ENCODE measurements at regions not wholly inside any gene's neighbourhood (a gene's known extent, or its start where the extent isn't known, plus 50 kb on each side); places are given as distances from the start of the nearest gene placed in this dataset.

DNA sequence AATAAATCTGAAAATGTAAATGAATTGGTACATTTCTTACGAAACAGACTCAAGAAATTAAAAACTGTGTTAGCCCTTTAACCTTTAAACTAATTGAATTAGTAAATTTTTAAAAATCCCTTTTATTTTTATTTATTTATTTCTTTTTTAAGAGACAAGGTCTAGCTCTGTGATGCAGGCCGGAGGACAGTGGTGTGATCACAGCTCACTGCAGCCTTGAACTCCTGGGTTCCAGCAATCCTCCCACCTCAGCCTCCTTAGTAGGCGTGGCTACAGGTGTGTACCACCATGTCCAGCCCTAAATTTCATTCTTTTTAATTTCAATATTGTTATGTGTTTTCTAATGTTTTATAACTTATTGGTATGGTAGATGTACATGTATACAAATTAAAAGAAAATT is 72.6 kb downstream of the MYEOV start:
- Histone ChIP-seq H3K18ac (ENCODE audit: insufficient read length, low read depth, low read length) (no peak overlapping the region), H3K4me1 (ENCODE audit: insufficient read depth, low read length) (no peaks in the 10 kb centered on the region), H3K56ac (ENCODE audit: insufficient read length, low read depth, low read length) (no peak overlapping the region), H3K23me2 (ENCODE audit: insufficient read length, low read depth, low read length, poor library complexity, severe bottlenecking) (no peaks in the 10 kb centered on the region), H4K5ac (ENCODE audit: insufficient read length, low read depth, low read length) (no peak overlapping the region), H2BK15ac (ENCODE audit: low read depth, low read length) (no peak overlapping the region), H4K91ac (ENCODE audit: insufficient read length, low read depth, low read length) (no peak overlapping the region), H2AFZ (ENCODE audit: low read length) (no peak overlapping the region), H3K4me2 (ENCODE audit: insufficient read depth, insufficient read length, low read length) (no peak overlapping the region), H3K9me3 (ENCODE audit: control insufficient read depth, low read depth, low read length) (no peaks in the 10 kb centered on the region), H3K4ac (ENCODE audit: low read depth, low read length) (no peak overlapping the region), H3K14ac (ENCODE audit: insufficient read depth, low read length) (no peak overlapping the region), H3K79me1 (ENCODE audit: insufficient read depth, low read depth, low read length, poor library complexity, severe bottlenecking) (no peaks in the 10 kb centered on the region), H2BK5ac (ENCODE audit: insufficient read length, low read length) (no peak overlapping the region), H3K27ac (ENCODE audit: insufficient read length, low read depth, low read length) (no peak overlapping the region), H3K9ac (ENCODE audit: extremely low read depth, insufficient read length, low read length) (no peak overlapping the region), H3K23ac (ENCODE audit: insufficient read length, low read depth, low read length) (no peak overlapping the region), H4K20me1 (ENCODE audit: control insufficient read depth, insufficient read depth, insufficient read length) (no peaks in the 10 kb centered on the region), H3K27me3 (ENCODE audit: insufficient read depth, low read length) (no peaks in the 10 kb centered on the region), H2BK20ac (ENCODE audit: low read depth, low read length, poor library complexity, severe bottlenecking) (no peak overlapping the region), H2BK12ac (ENCODE audit: insufficient read length, low read depth, low read length) (no peak overlapping the region), H2AK5ac (ENCODE audit: insufficient read length, low read length) (no peak overlapping the region), H4K8ac (replicated peaks; ENCODE audit: insufficient read length, low read depth, low read length) (no peak overlapping the region), H3K79me2 (ENCODE audit: insufficient read depth, low read length) (no peaks in the 10 kb centered on the region), H3T11ph (ENCODE audit: low read length) (no peak overlapping the region), H2BK120ac (ENCODE audit: low read depth, low read length, poor library complexity, severe bottlenecking) (no peak overlapping the region)
- Mint-ChIP-seq H3K9me3 (peaks cover 10 to 17% of the 10 kb centered on the region in 2 experiments; a peak in 3 of 5 replicates), H3K27ac (no peak overlapping the region), H3K27me3 (ENCODE audit: low read depth) (peaks cover 4% of the 10 kb centered on the region), H3K36me3 (ENCODE audit: insufficient read depth in 1 of 3, low read depth in 3 of 3) (peaks cover 0 to 15% (median 4%) of the 10 kb centered on the region in 3 experiments; a peak in 4 of 7 replicates), H3K4me1 (peaks cover 4 to 5% of the 10 kb centered on the region in 2 experiments; a peak in 3 of 4 replicates), H3K4me3 (no peak overlapping the region)
- peak; percentile 0 for DNase-seq
- WGBS (ENCODE audit: extremely low coverage, insufficient read length, low lambda C conversion rate), result no CpG with 5 or more reads among the region's 3 CpGs
- TF ChIP-seq, protein P1, sequence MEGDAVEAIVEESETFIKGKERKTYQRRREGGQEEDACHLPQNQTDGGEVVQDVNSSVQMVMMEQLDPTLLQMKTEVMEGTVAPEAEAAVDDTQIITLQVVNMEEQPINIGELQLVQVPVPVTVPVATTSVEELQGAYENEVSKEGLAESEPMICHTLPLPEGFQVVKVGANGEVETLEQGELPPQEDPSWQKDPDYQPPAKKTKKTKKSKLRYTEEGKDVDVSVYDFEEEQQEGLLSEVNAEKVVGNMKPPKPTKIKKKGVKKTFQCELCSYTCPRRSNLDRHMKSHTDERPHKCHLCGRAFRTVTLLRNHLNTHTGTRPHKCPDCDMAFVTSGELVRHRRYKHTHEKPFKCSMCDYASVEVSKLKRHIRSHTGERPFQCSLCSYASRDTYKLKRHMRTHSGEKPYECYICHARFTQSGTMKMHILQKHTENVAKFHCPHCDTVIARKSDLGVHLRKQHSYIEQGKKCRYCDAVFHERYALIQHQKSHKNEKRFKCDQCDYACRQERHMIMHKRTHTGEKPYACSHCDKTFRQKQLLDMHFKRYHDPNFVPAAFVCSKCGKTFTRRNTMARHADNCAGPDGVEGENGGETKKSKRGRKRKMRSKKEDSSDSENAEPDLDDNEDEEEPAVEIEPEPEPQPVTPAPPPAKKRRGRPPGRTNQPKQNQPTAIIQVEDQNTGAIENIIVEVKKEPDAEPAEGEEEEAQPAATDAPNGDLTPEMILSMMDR (conservative IDR thresholded peaks at IDR 0.05), result no peak

Measured in H9 (cell line).